ENCODE measurements at regions not wholly inside any gene's neighbourhood (a gene's known extent, or its start where the extent isn't known, plus 50 kb on each side); places are given as distances from the start of the nearest gene placed in this dataset.

DNA sequence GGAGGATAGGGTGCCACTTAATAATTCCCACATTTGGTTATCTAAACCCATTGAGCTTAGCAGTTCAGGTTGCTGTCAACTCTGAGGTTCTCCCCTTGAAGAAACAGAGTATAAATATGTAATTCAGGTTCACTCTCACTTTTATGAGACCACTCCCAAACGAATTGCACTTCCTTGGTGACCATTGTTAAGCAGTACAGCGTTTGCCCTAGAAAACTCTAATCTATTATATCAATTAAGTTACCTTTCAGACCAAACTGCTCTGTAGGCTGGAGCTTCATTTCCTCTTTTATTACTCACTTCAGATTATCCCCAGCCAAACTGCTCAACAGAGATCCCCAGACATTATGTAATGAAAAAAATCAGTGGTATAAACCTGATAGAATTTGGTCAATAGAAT, 1317.0 kb upstream of the ACO1 start:
- Histone ChIP-seq H3K27ac (ENCODE audit: insufficient read length, low read depth, low read length) (no peak overlapping the region), H2AK5ac (ENCODE audit: insufficient read length, low read length) (no peak overlapping the region), H3K4me1 (ENCODE audit: insufficient read depth, low read length) (no peaks in the 10 kb centered on the region), H4K5ac (ENCODE audit: insufficient read length, low read depth, low read length) (no peak overlapping the region), H3K79me2 (ENCODE audit: insufficient read depth, low read length) (no peaks in the 10 kb centered on the region), H3K79me1 (ENCODE audit: insufficient read depth, low read depth, low read length, poor library complexity, severe bottlenecking) (no peaks in the 10 kb centered on the region), H3K56ac (ENCODE audit: insufficient read length, low read depth, low read length) (no peak overlapping the region), H3K9me3 (ENCODE audit: control insufficient read depth, low read depth, low read length) (no peaks in the 10 kb centered on the region), H3K4me2 (ENCODE audit: insufficient read depth, insufficient read length, low read length) (no peak overlapping the region), H2BK120ac (ENCODE audit: low read depth, low read length, poor library complexity, severe bottlenecking) (no peak overlapping the region), H3K27me3 (ENCODE audit: insufficient read depth, low read length) (no peaks in the 10 kb centered on the region), H4K91ac (ENCODE audit: insufficient read length, low read depth, low read length) (no peak overlapping the region), H3K23ac (ENCODE audit: insufficient read length, low read depth, low read length) (no peak overlapping the region), H2BK15ac (ENCODE audit: low read depth, low read length) (no peak overlapping the region), H4K8ac (replicated peaks; ENCODE audit: insufficient read length, low read depth, low read length) (no peak overlapping the region), H2AFZ (ENCODE audit: low read length) (no peak overlapping the region), H3K4ac (ENCODE audit: low read depth, low read length) (no peak overlapping the region), H3K18ac (ENCODE audit: insufficient read length, low read depth, low read length) (no peak overlapping the region), H2BK5ac (ENCODE audit: insufficient read length, low read length) (no peak overlapping the region), H3K14ac (ENCODE audit: insufficient read depth, low read length) (no peak overlapping the region), H3K9ac (ENCODE audit: extremely low read depth, insufficient read length, low read length) (no peak overlapping the region), H2BK20ac (ENCODE audit: low read depth, low read length, poor library complexity, severe bottlenecking) (no peak overlapping the region), H4K20me1 (ENCODE audit: control insufficient read depth, insufficient read depth, insufficient read length) (no peaks in the 10 kb centered on the region), H3T11ph (ENCODE audit: low read length) (no peak overlapping the region), H2BK12ac (ENCODE audit: insufficient read length, low read depth, low read length) (no peak overlapping the region), H3K23me2 (ENCODE audit: insufficient read length, low read depth, low read length, poor library complexity, severe bottlenecking) (no peaks in the 10 kb centered on the region)
- DNase-seq: no peak
- no peaks in the 10 kb centered on the region for H3K4me1 Mint-ChIP-seq
- H3K9me3 Mint-ChIP-seq: peaks cover 4 to 6% of the 10 kb centered on the region in 2 experiments; a peak in 4 of 5 replicates
- H3K27me3 Mint-ChIP-seq (ENCODE audit: low read depth): no peaks in the 10 kb centered on the region
- H3K36me3 Mint-ChIP-seq (ENCODE audit: insufficient read depth in 1 of 3, low read depth in 3 of 3): peaks cover 0 to 6% (median 3%) of the 10 kb centered on the region in 3 experiments; a peak in 4 of 7 replicates
- WGBS (ENCODE audit: extremely low coverage, insufficient read length, low lambda C conversion rate): no CpG with 5 or more reads among the region's 2 CpGs
- TF ChIP-seq, protein P1, sequence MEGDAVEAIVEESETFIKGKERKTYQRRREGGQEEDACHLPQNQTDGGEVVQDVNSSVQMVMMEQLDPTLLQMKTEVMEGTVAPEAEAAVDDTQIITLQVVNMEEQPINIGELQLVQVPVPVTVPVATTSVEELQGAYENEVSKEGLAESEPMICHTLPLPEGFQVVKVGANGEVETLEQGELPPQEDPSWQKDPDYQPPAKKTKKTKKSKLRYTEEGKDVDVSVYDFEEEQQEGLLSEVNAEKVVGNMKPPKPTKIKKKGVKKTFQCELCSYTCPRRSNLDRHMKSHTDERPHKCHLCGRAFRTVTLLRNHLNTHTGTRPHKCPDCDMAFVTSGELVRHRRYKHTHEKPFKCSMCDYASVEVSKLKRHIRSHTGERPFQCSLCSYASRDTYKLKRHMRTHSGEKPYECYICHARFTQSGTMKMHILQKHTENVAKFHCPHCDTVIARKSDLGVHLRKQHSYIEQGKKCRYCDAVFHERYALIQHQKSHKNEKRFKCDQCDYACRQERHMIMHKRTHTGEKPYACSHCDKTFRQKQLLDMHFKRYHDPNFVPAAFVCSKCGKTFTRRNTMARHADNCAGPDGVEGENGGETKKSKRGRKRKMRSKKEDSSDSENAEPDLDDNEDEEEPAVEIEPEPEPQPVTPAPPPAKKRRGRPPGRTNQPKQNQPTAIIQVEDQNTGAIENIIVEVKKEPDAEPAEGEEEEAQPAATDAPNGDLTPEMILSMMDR (conservative IDR thresholded peaks at IDR 0.05): no peak
- H3K4me3 Mint-ChIP-seq: no peak overlapping the region
- no peak overlapping the region for H3K27ac Mint-ChIP-seq

Measured in H9 (cell line).